ENCODE measurements at regions not wholly inside any gene's neighbourhood (a gene's known extent, or its start where the extent isn't known, plus 50 kb on each side); places are given as distances from the start of the nearest gene placed in this dataset.
"Not testable (repeated sequence)": the region's sequence is repeated elsewhere in the genome, so short reads cannot be mapped to it uniquely, and the experiment has no call there.

- DNase-seq (ENCODE audit: low spot score): peak; percentile 25
Observed at GRCh38 chr2:55771612-55772011, 78.0 kb upstream of the PNPT1 start.

- no peak for DNase-seq (ENCODE audit: low spot score)
Observed at GRCh38 chr2:55768991-55769390, 75.3 kb upstream of the PNPT1 start.

DNA sequence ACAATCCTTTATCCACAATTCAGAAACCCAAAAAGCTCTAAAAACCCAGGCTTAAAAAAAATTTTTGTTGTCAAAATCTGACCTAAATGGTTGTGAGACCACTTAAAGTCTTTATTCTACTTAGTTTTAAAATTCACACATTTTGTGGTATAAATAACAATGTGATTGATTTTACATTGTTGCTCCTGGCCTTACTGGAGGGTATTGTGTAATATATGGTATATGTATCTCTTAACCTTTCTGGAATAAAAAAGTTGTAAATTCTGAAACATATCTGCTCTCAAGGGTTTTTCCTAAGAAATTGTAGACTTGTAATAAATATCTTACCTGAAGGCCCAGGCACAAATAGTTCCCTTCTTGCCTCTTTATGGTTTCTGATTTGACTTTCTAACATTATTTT is 73.3 kb upstream of the PNPT1 start:
- no peak for DNase-seq (ENCODE audit: low spot score)

DNA sequence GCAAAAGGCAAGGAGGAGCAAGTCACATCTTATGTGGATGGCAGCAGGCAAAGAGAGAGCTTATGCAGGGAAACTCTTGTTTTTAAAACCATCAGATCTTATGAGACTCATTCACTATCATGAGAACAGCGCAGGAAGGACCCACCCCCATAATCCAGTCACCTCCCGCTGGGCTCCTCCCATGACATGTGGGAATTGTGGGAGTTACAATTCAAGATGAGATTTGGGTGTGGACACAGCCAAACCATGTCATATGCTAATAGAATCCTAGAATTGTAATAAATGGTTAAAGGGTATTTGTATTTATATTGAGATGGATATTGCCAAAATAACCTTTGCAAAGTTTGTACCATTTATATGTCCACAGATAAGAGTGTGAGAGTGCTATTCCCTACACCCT is 72.1 kb upstream of the PNPT1 start:
- DNase-seq (ENCODE audit: low spot score): not testable (repeated sequence)

GRCh38 chr2:55763721-55764120 is 70.1 kb upstream of the PNPT1 start:
- no peak for DNase-seq (ENCODE audit: low spot score)

GRCh38 chr2:55761526-55761925 is 67.9 kb upstream of the PNPT1 start:
- DNase-seq (ENCODE audit: low spot score): no peak

DNA sequence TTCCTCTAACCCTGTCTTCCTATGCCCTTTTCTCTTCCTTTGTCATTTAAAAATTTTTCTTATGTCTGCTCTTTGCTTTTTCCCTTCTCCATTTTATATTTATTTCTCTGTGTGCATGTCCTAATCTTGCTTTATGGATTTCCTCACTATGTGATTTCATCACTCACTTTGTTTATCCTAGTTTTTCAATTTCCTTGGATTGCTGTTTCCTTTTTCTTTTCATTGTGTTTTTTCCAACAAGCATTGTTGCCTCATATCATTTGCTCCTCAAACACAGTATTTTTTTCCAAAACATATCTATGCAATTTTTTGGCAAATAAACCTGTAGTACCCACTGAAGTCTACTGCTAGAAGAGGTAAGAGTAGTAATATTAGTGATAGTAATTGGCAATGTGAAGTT is 67.4 kb upstream of the PNPT1 start:
- no peak for DNase-seq (ENCODE audit: low spot score)

DNA sequence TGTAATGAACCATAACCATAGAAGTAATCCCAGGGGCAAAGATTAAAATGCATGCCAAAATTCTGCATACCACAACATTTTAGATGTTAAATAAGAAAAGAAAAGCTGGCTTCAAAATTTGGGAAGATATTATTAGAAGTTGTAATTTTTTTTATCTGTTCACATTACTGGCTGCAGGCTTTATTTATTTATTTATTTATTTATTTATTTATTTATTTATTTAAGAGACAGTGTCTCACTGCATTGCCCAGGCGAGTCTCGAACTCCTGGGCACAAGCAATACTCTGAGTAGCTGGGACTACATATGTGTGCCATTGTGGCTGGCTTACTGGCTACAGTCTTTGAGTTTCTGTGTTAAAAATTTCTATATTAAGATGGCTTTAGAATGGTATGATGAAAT is 66.5 kb upstream of the PNPT1 start:
- no peak for DNase-seq (ENCODE audit: low spot score)

DNA sequence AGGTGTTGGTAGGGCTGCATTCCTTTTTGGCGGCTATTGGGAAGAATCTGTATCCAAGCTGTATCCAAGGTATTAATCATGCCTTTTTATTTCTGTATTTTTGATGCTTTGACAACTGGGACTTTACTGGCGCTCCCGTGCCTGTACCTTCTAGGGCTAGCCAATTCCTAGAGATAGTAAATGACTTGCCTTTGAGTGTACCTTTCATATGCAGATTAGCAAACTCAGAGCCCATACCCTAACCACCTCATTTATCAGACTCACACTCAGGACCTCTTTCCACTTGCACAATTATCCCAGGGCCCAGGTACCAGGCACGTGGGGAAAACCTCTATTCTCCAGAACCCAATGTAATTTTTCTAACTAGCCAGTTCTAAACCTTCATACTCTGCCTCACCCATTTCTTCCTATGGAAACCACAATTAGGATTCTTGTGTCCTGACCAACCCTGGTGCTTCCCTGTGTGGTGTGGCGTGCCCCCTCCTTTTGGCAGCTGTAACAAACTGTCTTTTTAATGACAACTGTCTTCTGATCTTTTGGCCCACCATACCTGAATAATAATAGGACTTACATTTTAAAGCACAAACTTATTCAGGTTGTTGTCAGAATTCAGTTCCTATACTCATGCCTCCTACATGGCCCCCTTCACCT is 65.8 kb upstream of the PNPT1 start:
- no peak for DNase-seq (ENCODE audit: low spot score)

DNA sequence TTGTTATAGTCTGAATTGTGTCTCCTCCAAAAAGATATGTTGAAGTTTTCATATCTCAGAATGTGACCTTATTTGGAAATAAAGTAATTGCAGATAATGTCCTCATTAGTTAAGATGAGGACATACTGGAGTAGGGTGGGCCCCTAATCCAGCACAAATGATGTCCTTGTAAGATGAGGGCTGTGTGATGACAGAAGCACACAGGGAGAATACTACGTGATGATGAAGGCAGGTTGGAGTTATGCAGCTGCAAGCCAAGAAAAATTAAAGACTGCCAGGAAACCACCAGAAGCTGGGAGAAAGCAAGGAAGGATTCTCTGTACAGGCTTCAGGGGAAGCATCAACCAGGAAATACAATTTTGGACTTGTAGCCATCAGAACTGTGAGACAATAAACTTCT is 58.3 kb upstream of the PNPT1 start:
- no peak for DNase-seq (ENCODE audit: low spot score)

DNA sequence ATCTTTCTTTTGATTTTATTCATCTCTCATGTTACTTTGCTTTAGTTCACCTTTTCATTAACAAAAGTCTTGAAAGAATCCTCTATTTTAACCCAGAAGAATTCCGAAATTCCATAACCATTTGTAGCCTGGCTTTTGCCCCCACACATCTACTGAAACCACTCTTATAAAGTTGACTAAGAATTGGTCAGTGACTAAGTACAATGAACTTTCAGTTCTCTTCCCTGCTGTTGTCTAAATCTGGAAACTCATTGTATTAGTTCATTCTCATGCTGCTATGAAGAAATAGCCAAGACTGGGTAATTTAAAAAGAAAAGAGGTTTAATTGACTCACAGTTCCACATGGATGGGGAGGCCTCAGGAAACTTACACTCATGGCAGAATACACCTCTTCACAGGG is 49.9 kb upstream of the PNPT1 start:
- no peak for DNase-seq (ENCODE audit: low spot score)

Data from putamen (tissue), 1 donor.